GM19372 (cell line): ENCODE measurements at regions not wholly inside any gene's neighbourhood (a gene's known extent, or its start where the extent isn't known, plus 50 kb on each side); places are given as distances from the start of the nearest gene placed in this dataset.

Experiments used
- ATAC-seq: cut with Tn5 transposase; IDR thresholded peaks from one replicate; pipeline ENCODE4 v1.9.1; 2021; ENCODE audit warnings: mild to moderate bottlenecking, low read depth, moderate library complexity; ENCODE audit not compliant: unreplicated experiment

DNA sequence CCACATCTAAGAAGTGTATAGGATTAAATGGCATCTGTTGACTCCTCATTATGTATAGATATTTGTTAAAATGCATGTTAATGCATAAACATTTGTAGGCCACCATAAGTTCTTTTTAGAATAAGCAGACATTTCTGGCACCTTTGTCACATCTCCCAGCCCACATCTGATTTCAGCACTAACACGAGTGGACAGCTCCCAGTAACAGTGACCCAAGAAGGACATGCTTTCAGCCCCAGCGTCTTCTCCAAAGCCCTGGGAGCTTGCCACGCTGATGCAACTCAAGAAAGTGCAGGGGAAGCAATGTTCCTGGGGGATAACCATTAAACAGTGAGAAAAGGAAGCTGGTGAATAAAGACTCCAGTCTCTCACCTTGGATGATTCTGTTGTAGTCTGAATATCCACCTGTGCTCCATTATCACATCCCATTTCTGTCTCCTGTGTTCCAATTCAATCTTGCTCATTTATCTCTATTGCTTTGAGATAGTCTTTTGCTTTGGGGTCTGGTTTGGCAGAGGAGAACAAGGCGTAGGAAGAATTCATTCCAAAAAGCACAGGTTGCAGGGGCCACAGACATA is 182.6 kb upstream of the THSD7B start:
- no peak for ATAC-seq

GRCh38 chr2:136572335-136572734 is 193.0 kb upstream of the THSD7B start:
- ATAC-seq: no peak

GRCh38 chr2:136557203-136557602 is 208.1 kb upstream of the THSD7B start:
- no peak for ATAC-seq

DNA sequence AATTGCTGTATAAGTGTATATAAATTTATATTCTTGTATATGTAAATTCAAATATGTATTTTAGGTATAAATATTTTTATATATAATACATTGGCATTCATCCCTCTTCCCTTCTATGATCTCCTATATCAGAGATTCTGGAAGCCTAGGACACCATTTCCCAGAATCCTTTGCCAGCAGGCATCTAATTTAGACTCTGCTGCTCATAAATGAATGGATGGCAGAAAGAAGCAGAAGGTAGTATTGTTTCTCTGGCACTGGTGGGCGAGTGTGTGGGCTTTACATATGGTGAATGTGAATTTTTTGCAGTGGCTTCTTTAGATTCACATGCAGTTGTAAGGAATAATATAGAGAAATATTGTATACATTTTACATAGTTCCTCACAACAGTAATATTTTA is 215.2 kb upstream of the THSD7B start:
- ATAC-seq: no peak

- no peak for ATAC-seq
Observed at GRCh38 chr2:136539355-136539754, 226.0 kb upstream of the THSD7B start.

DNA sequence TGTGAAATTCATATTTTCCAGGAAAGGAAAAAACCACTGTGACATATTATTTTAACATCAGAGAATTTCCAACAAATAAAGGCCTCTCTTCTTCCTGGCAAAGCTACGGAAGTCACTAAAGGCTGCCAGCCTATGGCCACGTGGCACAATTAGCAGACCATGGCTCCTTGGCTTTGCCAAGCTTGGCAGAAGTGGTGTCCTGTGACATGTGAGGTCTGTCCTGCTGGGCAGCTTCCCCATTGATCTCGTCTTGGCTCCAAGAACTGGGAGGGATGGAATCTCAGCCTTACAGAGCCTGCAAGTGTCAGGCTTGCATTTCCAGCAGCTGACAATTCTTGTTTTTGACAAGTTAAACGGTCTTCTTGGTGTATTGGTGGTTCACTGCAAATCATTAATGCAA is 226.9 kb upstream of the THSD7B start:
- no peak for ATAC-seq

GRCh38 chr2:136534811-136535210 is 230.5 kb upstream of the THSD7B start:
- ATAC-seq: no peak

DNA sequence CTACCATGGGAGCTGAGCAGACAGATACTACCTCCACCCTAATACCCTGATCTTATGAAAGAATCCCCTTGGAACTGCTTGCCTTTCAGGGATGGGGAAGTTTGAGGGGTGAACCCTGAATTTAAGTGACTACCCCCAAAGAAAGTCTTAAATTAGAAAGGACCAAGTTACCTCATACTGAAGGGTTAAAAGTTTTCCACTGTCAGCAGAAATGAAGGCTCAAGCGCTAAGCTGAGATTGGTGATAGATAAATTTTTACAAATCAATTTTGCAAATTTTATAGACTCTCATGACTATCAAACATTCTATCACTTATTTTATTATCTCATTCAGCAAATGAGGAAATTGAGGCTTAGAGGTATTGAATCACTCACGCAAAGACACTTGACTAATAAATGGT is 233.2 kb upstream of the THSD7B start:
- no peak for ATAC-seq

- ATAC-seq: no peak
Observed at GRCh38 chr2:136531731-136532130, 233.6 kb upstream of the THSD7B start.

GRCh38 chr2:136530146-136530545 is 235.2 kb upstream of the THSD7B start:
- ATAC-seq: no peak

DNA sequence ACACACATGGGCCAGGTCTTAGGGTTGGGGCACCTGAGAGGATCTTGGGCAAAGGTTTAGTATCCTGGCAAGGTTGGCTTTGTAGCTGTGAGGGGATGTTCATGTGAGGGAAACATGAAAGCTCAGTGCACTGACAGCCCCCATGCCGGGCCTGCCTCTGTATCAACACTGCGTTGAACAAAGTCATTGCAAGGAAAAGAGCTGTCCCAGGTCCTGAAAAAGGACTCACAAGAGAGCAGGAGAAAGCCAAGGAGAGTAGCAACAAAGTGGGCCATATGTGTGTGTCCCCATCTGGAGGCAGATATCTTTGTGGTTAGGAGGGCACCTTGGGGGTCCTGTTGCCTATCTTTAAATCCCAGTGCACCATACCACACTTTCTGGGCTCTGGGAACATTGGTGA is 237.8 kb upstream of the THSD7B start:
- no peak for ATAC-seq

GRCh38 chr2:136522724-136523123 is 242.6 kb upstream of the THSD7B start:
- ATAC-seq: no peak

GRCh38 chr2:136517716-136518115 is 247.6 kb upstream of the THSD7B start:
- no peak for ATAC-seq

GRCh38 chr2:136510244-136510643 is 255.1 kb upstream of the THSD7B start:
- no peak for ATAC-seq

GRCh38 chr2:136505462-136505861 is 259.9 kb upstream of the THSD7B start:
- ATAC-seq: no peak

DNA sequence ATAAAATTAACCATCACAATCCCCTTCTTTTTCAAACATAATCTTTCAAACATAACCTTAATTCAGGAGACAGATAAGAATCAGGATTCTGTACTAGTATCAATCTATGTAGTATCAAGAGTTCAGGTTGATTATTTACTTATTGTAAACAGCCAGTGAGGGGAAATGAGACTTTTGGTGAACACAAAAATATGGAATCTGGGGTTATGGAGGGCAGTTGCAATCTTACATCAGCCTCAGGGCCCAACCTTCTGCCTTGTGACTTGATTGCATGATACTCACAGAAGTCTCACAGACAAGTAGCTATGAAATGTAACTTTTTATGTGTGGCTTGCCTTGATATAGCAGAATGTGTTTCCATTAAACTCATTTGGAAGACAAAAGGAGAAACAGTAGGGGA is 262.7 kb upstream of the THSD7B start:
- no peak for ATAC-seq

DNA sequence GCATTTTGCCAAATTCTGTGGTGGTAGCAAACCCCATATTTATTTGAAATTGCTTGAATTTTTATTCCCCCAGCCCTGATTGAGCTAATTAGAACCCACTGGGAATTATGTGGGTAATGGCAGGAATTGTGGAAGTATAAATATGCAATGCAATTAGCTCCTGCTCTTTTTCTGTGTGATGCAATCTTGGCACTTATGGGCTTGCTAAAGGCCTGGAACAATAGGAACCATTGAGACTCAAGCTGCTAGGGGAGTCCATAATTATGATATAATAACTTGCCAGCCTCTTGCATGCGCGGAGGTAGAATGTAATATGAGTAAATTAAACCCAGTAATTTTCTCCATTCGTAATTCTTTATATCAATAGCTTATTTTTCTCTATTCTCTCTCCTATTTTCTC is 267.6 kb upstream of the THSD7B start:
- ATAC-seq: no peak

GRCh38 chr2:136496966-136497365 is 268.4 kb upstream of the THSD7B start:
- ATAC-seq: no peak

GRCh38 chr2:136495636-136496035 is 269.7 kb upstream of the THSD7B start:
- no peak for ATAC-seq

DNA sequence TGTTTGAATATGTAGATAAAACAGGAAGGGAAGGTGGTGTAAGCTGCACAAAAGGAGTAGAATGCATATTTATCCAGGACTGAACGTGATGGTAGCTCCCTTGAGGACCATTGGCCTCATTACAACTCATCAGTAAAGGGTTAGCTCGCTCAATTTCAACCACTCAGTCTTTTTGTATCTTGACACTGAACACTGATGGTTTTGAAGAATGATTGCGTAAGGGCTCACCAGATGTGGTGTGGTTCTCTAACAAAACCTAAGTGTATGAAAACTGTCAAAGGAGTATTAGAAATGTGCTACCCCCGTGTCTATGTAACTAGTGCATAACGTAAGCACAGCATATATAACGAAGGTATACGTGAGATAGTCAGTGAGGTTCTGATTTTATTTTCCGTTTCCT is 272.4 kb upstream of the THSD7B start:
- ATAC-seq: no peak

GRCh38 chr2:136490100-136490499 is 275.2 kb upstream of the THSD7B start:
- ATAC-seq: no peak

DNA sequence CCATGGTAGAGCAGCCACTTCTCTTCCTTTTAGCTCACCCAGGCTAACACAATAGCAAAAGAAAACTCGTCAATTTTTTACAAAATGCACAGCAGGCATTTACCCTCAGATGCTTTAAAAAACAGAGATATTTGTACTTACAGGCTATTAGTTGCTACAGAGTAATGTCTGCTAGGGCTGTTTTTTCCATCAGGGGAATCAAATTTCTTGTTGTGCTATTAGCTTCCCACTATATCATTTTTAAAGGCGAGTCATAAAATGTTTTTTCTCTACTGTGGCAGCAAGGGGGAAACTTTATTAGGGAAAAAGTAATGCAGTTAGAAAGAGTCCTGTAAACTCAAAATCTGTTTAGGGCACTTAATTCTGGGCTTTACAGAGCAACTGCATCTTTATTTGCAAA is 277.9 kb upstream of the THSD7B start:
- ATAC-seq: no peak

DNA sequence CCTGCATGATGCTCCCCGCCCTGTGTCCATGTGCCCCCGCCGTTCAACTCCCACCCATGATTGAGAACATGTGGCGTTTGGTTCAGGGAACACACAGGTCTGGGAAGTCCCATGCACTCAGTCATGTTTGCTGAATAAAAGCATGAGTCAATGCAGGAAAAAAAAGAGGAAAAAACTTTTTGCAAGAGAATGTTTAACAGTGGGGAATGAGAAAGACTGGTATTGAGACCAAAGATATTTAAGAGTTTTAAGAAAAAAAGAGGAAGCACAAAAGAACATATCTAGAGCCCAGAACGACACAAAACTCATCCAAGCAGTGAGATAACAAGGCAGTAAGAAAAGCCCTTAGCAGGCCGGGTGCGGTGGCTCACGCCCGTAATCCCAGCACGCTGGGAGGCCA is 279.2 kb upstream of the THSD7B start:
- ATAC-seq: peak; percentile 56
